ENCODE measurements at regions not wholly inside any gene's neighbourhood (a gene's known extent, or its start where the extent isn't known, plus 50 kb on each side); places are given as distances from the start of the nearest gene placed in this dataset.

DNA sequence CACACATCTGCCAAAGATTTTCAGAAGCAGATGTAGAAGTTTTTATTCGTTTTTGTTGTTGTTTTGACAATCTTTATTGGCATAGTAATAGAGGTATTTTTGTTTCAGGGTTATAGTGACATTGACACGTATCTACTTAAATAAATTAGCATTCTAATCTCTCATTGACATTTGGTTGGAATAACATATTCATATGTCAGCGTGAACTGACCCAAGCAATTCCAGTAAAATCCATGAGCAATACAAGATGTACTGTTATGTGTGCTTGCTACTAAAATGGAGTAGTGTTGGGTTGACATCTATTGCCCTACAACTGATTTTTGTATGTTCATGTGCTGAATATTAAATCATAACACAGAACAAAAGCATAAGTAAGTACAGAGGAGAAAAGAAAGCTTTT lies 284.4 kb upstream of the SMC2 start (continued):
- TF ChIP-seq BCL11A (IDR thresholded peaks at IDR 0.05; ENCODE audit: low read depth in 2 of 2, low read length in 2 of 2) (no peak), NRF1 (IDR thresholded peaks at IDR 0.05; ENCODE audit: low read depth, low read length) (no peak)

DNA sequence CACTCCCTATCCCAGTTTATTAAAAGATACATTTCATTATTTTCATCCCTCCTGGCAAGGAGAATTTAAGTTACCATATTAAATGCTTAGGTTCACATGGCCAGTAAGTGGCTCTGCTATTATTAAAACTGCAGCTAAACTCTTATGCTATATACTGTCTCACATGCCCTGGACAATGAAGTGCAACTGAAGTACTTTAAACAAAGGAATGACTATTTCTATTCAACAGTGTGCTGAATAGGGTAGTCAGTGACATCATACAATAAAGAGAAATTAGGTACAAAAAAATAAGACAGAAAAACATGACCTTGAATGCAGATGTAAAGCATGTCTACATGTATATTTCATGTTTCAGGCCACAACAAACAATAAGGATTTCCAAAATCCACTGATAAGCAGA lies 282.6 kb upstream of the SMC2 start:
- Histone ChIP-seq H3K27ac (ENCODE audit: low read depth, low read length) (no peak overlapping the region), H2AFZ (ENCODE audit: low read length) (no peak overlapping the region), H2BK120ac (replicated peaks; ENCODE audit: low read depth, low read length) (no peak overlapping the region), H2BK5ac (ENCODE audit: low read depth, low read length) (no peak overlapping the region), H3K4ac (replicated peaks; ENCODE audit: insufficient read length, low read depth, low read length) (no peak overlapping the region), H4K5ac (ENCODE audit: insufficient read length, low read depth, low read length) (no peak overlapping the region), H4K91ac (replicated peaks; ENCODE audit: insufficient read length, low read length) (no peak overlapping the region), H3K4me2 (ENCODE audit: insufficient read depth in 1 of 2, low read depth in 2 of 2, low read length in 2 of 2) (no peak overlapping the region), H3K23me2 (ENCODE audit: low read depth, low read length) (no peaks in the 10 kb centered on the region), H3K14ac (ENCODE audit: insufficient read length) (no peak overlapping the region), H3K4me3 (ENCODE audit: extremely low read depth in 1 of 4, insufficient read depth in 2 of 4, low read depth in 3 of 4, low read length in 4 of 4) (no peak overlapping the region), H3K79me2 (ENCODE audit: control insufficient read depth in 1 of 2, insufficient read depth in 2 of 2, low read length in 2 of 2) (no peaks in the 10 kb centered on the region), H3K79me1 (ENCODE audit: low read depth, low read length) (no peaks in the 10 kb centered on the region), H2BK12ac (ENCODE audit: low read depth, low read length) (no peak overlapping the region), H3K9ac (replicated peaks in 1 of 4; ENCODE audit: extremely low read depth in 1 of 4, low read depth in 3 of 4, low read length in 3 of 4) (no peak overlapping the region), H3K56ac (replicated peaks; ENCODE audit: insufficient read length, low read depth, low read length) (no peak overlapping the region), H3K36me3 (ENCODE audit: control insufficient read depth in 2 of 4, insufficient read depth in 4 of 4, low read length in 3 of 4) (no peaks in the 10 kb centered on the region), H3K27me3 (replicated peaks in 1 of 4; ENCODE audit: control insufficient read depth in 3 of 4, extremely low read depth in 1 of 4, insufficient read depth in 3 of 4, low read length in 3 of 4) (no peaks in the 10 kb centered on the region), H3K9me3 (ENCODE audit: insufficient read depth in 2 of 2, low read depth in 1 of 2, low read length in 1 of 2) (no peaks in the 10 kb centered on the region), H2BK20ac (ENCODE audit: low read length) (no peak overlapping the region), H3K23ac (ENCODE audit: insufficient read length) (no peak overlapping the region), H2BK15ac (ENCODE audit: low read length) (no peak overlapping the region), H3K4me1 (replicated peaks in 1 of 4; ENCODE audit: control insufficient read depth in 3 of 4, insufficient read depth in 4 of 4, low read length in 3 of 4) (no peaks in the 10 kb centered on the region), H3K18ac (ENCODE audit: extremely low read depth, low read length) (no peak overlapping the region), H4K8ac (ENCODE audit: extremely low read depth, insufficient read depth, low read length) (no peak overlapping the region), H4K20me1 (replicated peaks in 1 of 2; ENCODE audit: control insufficient read depth in 1 of 2, insufficient read depth in 2 of 2, low read length in 2 of 2) (no peaks in the 10 kb centered on the region), H2AK5ac (ENCODE audit: low read depth, low read length) (no peak overlapping the region)
- DNase-seq (ENCODE audit: low read depth in 1 of 2, low spot score in 2 of 2), result no peak
- TF ChIP-seq CBX5 (IDR thresholded peaks at IDR 0.05; ENCODE audit: low read depth, low read length) (no peak), TEAD4 (IDR thresholded peaks at IDR 0.05; ENCODE audit: low read depth, low read length) (no peak)
- TF ChIP-seq, protein P1, sequence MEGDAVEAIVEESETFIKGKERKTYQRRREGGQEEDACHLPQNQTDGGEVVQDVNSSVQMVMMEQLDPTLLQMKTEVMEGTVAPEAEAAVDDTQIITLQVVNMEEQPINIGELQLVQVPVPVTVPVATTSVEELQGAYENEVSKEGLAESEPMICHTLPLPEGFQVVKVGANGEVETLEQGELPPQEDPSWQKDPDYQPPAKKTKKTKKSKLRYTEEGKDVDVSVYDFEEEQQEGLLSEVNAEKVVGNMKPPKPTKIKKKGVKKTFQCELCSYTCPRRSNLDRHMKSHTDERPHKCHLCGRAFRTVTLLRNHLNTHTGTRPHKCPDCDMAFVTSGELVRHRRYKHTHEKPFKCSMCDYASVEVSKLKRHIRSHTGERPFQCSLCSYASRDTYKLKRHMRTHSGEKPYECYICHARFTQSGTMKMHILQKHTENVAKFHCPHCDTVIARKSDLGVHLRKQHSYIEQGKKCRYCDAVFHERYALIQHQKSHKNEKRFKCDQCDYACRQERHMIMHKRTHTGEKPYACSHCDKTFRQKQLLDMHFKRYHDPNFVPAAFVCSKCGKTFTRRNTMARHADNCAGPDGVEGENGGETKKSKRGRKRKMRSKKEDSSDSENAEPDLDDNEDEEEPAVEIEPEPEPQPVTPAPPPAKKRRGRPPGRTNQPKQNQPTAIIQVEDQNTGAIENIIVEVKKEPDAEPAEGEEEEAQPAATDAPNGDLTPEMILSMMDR (IDR thresholded peaks at IDR 0.05; ENCODE audit: control extremely low read depth in 1 of 3, insufficient read depth in 1 of 3, low read depth in 1 of 3, low read length in 3 of 3), result no peak
- TF ChIP-seq, protein P2, sequence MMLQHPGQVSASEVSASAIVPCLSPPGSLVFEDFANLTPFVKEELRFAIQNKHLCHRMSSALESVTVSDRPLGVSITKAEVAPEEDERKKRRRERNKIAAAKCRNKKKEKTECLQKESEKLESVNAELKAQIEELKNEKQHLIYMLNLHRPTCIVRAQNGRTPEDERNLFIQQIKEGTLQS (IDR thresholded peaks at IDR 0.05; ENCODE audit: insufficient read depth, low read depth, low read length), result no peak
- ChIA-PET CTCF (ENCODE audit: partially characterized antibody) (no interaction called here), POLR2A (ENCODE audit: partially characterized antibody) (no interaction called here)
- FAIRE-seq, result no peak
